HG03571 (cell line): ENCODE measurements at regions not wholly inside any gene's neighbourhood (a gene's known extent, or its start where the extent isn't known, plus 50 kb on each side); places are given as distances from the start of the nearest gene placed in this dataset.
"Not testable (repeated sequence)": the region's sequence is repeated elsewhere in the genome, so short reads cannot be mapped to it uniquely, and the experiment has no call there.

Experiments
- ATAC-seq: cut with Tn5 transposase; IDR thresholded peaks from one replicate; pipeline ENCODE4 v1.9.1; 2021; ENCODE audit not compliant: unreplicated experiment

GRCh38 chr10:83724471-83725241, 414.7 kb upstream of the GHITM start:
- ATAC-seq = no peak

- ATAC-seq = no peak
Measured at GRCh38 chr10:83725567-83725966, 413.7 kb upstream of the GHITM start.

- no peak for ATAC-seq
Measured at GRCh38 chr10:83734278-83734677, 405.0 kb upstream of the GHITM start.

- no peak for ATAC-seq
Measured at GRCh38 chr10:83736008-83736407, 403.3 kb upstream of the GHITM start.

- no peak for ATAC-seq
Measured at GRCh38 chr10:83750604-83751003, 388.7 kb upstream of the GHITM start.

- ATAC-seq = no peak
Measured at GRCh38 chr10:83753490-83753889, 385.8 kb upstream of the GHITM start.

- ATAC-seq = no peak
Measured at GRCh38 chr10:83754857-83755256, 384.5 kb upstream of the GHITM start.

- ATAC-seq = no peak
Measured at GRCh38 chr10:83760142-83760541, 379.2 kb upstream of the GHITM start.

- ATAC-seq = no peak
Measured at GRCh38 chr10:83764666-83765065, 374.6 kb upstream of the GHITM start.

GRCh38 chr10:83765731-83766130, 373.6 kb upstream of the GHITM start:
- no peak for ATAC-seq

- ATAC-seq = no peak
Measured at GRCh38 chr10:83769281-83769820, 370.0 kb upstream of the GHITM start.

GRCh38 chr10:83786701-83787100, 352.6 kb upstream of the GHITM start:
- ATAC-seq = not testable (repeated sequence)

GRCh38 chr10:83801983-83802382, 337.3 kb upstream of the GHITM start:
- no peak for ATAC-seq

- ATAC-seq = no peak
Measured at GRCh38 chr10:83806717-83807116, 332.6 kb upstream of the GHITM start.

GRCh38 chr10:83809001-83809400, 330.3 kb upstream of the GHITM start:
- no peak for ATAC-seq

GRCh38 chr10:83816942-83817341, 322.4 kb upstream of the GHITM start:
- no peak for ATAC-seq

- no peak for ATAC-seq
Measured at GRCh38 chr10:83817797-83818196, 321.5 kb upstream of the GHITM start.

- ATAC-seq = no peak
Measured at GRCh38 chr10:83819609-83820008, 319.7 kb upstream of the GHITM start.

GRCh38 chr10:83820033-83820432, 319.3 kb upstream of the GHITM start:
- ATAC-seq = no peak

- ATAC-seq = no peak
Measured at GRCh38 chr10:83824099-83824498, 315.2 kb upstream of the GHITM start.

- ATAC-seq = no peak
Measured at GRCh38 chr10:83834096-83834495, 305.2 kb upstream of the GHITM start.

- ATAC-seq = no peak
Measured at GRCh38 chr10:83835945-83836745, 303.2 kb upstream of the GHITM start.
